HG02759 (cell line): ENCODE measurements at regions not wholly inside any gene's neighbourhood (a gene's known extent, or its start where the extent isn't known, plus 50 kb on each side); places are given as distances from the start of the nearest gene placed in this dataset.
"Not testable (repeated sequence)": the region's sequence is repeated elsewhere in the genome, so short reads cannot be mapped to it uniquely, and the experiment has no call there.

Experiments used
- ATAC-seq: cut with Tn5 transposase; IDR thresholded peaks from one replicate; pipeline ENCODE4 v1.9.1; 2021; ENCODE audit warnings: mild to moderate bottlenecking, moderate library complexity; ENCODE audit not compliant: unreplicated experiment

- peak; percentile 52 for ATAC-seq
These were observed 410.6 kb downstream of the DAD1 start for GRCh38 chr14:22178333-22178839.

GRCh38 chr14:22177870-22178269 is 411.2 kb downstream of the DAD1 start:
- ATAC-seq, result peak; percentile 65

- no peak for ATAC-seq
These were observed 412.1 kb downstream of the DAD1 start for GRCh38 chr14:22176957-22177356.

- not testable (repeated sequence) for ATAC-seq
These were observed 413.8 kb downstream of the DAD1 start for GRCh38 chr14:22175278-22175558.

GRCh38 chr14:22174412-22175277 is 414.4 kb downstream of the DAD1 start:
- ATAC-seq, result no peak

GRCh38 chr14:22168092-22168955 is 420.7 kb downstream of the DAD1 start:
- no peak for ATAC-seq

GRCh38 chr14:22164616-22165015 is 424.4 kb downstream of the DAD1 start:
- no peak for ATAC-seq

- ATAC-seq, result no peak
These were observed 426.0 kb downstream of the DAD1 start for GRCh38 chr14:22163051-22163450.

GRCh38 chr14:22159957-22160356 is 429.1 kb downstream of the DAD1 start:
- ATAC-seq, result no peak

GRCh38 chr14:22159099-22159498 is 429.9 kb downstream of the DAD1 start:
- no peak for ATAC-seq

GRCh38 chr14:22158560-22158959 is 430.5 kb downstream of the DAD1 start:
- no peak for ATAC-seq

GRCh38 chr14:22155571-22155970 is 433.5 kb downstream of the DAD1 start:
- no peak for ATAC-seq

- no peak for ATAC-seq
These were observed 436.1 kb downstream of the DAD1 start for GRCh38 chr14:22152903-22153302.

GRCh38 chr14:22152161-22152870 is 436.7 kb downstream of the DAD1 start:
- ATAC-seq, result no peak

GRCh38 chr14:22151121-22151520 is 437.9 kb downstream of the DAD1 start:
- no peak for ATAC-seq

- ATAC-seq, result no peak
These were observed 440.0 kb downstream of the DAD1 start for GRCh38 chr14:22149058-22149457.

GRCh38 chr14:22147716-22148115 is 441.3 kb downstream of the DAD1 start:
- no peak for ATAC-seq

- ATAC-seq, result no peak
These were observed 445.7 kb downstream of the DAD1 start for GRCh38 chr14:22143363-22143762.

- ATAC-seq, result no peak
These were observed 448.4 kb downstream of the DAD1 start for GRCh38 chr14:22140633-22141032.

GRCh38 chr14:22131749-22132476 is 457.1 kb downstream of the DAD1 start:
- ATAC-seq, result no peak
